Calu3 (cell line): ENCODE measurements at regions not wholly inside any gene's neighbourhood (a gene's known extent, or its start where the extent isn't known, plus 50 kb on each side); places are given as distances from the start of the nearest gene placed in this dataset.

Experiments
- BruUV-seq: library from RNA; stranded (reverse); fragments of 400-500 nt; replicated peaks from 2 replicates; lab custom pipeline; 2021; lab: Mats Ljungman, UMichigan
- CTCF ChIA-PET: fragments of 300-600 bp; sonication (Branson Sonifier 250); formaldehyde crosslinking; loops from one replicate; lab custom pipeline; 2022; ENCODE audit warnings: antibody characterized with exemption; lab: Charles Lee
- DNase-seq: peaks from one replicate; pipeline ENCODE4 v3.0.0; 2022
- H3K27ac Mint-ChIP-seq: one replicate; pipeline ENCODE4 v1.8.0; 2022; ENCODE audit warnings: mixed read lengths; ENCODE audit not compliant: unreplicated experiment
- H3K27me3 Mint-ChIP-seq: one replicate; pipeline ENCODE4 v1.8.0; 2022; ENCODE audit warnings: mixed read lengths; ENCODE audit not compliant: unreplicated experiment
- H3K36me3 Mint-ChIP-seq: one replicate; pipeline ENCODE4 v1.8.0; 2022; ENCODE audit warnings: mild to moderate bottlenecking, moderate library complexity, mixed read lengths; ENCODE audit not compliant: insufficient read depth, unreplicated experiment
- H3K4me1 Mint-ChIP-seq: one replicate; pipeline ENCODE4 v1.8.0; 2022; ENCODE audit warnings: mild to moderate bottlenecking, low read depth, mixed read lengths; ENCODE audit not compliant: unreplicated experiment
- H3K4me3 Mint-ChIP-seq: one replicate; pipeline ENCODE4 v1.8.0; 2022; ENCODE audit warnings: mild to moderate bottlenecking, low read depth, moderate library complexity, mixed read lengths; ENCODE audit not compliant: unreplicated experiment
- H3K9me3 Mint-ChIP-seq: one replicate; pipeline ENCODE4 v1.8.0; 2022; ENCODE audit warnings: low read depth, mixed read lengths; ENCODE audit not compliant: unreplicated experiment
- CTCF ChIP-seq: fragments of 200-600 bp; IDR thresholded peaks from one replicate; pipeline ENCODE4 v1.8.0; 2022; ENCODE audit warnings: antibody characterized with exemption; ENCODE audit not compliant: unreplicated experiment
- intact Hi-C: fragments of 100-400 bp; cut with micrococcal nuclease; formaldehyde crosslinking; loops from one replicate; pipeline ENCODE4 v1.10.0; 2022; ENCODE audit not compliant: unreplicated experiment

GRCh38 chr2:6281524-6281923 is 584.2 kb downstream of the CMPK2 start:
- no peaks in the 10 kb centered on the region for H3K4me1 Mint-ChIP-seq
- no peak overlapping the region for H3K4me3 Mint-ChIP-seq
- CTCF ChIA-PET: no interaction called here
- H3K27ac Mint-ChIP-seq: no peak overlapping the region
- DNase-seq: no peak
- H3K9me3 Mint-ChIP-seq: no peaks in the 10 kb centered on the region
- no peaks in the 10 kb centered on the region for H3K36me3 Mint-ChIP-seq
- H3K27me3 Mint-ChIP-seq: no peaks in the 10 kb centered on the region
- no TSS peak for BruUV-seq
- TF ChIP-seq CTCF: no peak
- intact Hi-C loops: no loop called here

GRCh38 chr2:6283259-6283658 is 582.4 kb downstream of the CMPK2 start:
- intact Hi-C loops: no loop called here
- TF ChIP-seq CTCF: no peak
- H3K36me3 Mint-ChIP-seq: no peaks in the 10 kb centered on the region
- no TSS peak for BruUV-seq
- CTCF ChIA-PET: no interaction called here
- H3K27me3 Mint-ChIP-seq: no peaks in the 10 kb centered on the region
- H3K27ac Mint-ChIP-seq: no peak overlapping the region
- H3K4me3 Mint-ChIP-seq: no peak overlapping the region
- no peaks in the 10 kb centered on the region for H3K4me1 Mint-ChIP-seq
- DNase-seq: no peak
- H3K9me3 Mint-ChIP-seq: peaks cover 3% of the 10 kb centered on the region

- DNase-seq: no peak
- no peak overlapping the region for H3K4me3 Mint-ChIP-seq
- no peaks in the 10 kb centered on the region for H3K36me3 Mint-ChIP-seq
- peaks cover 5% of the 10 kb centered on the region for H3K9me3 Mint-ChIP-seq
- intact Hi-C loops: no loop called here
- no peaks in the 10 kb centered on the region for H3K4me1 Mint-ChIP-seq
- TF ChIP-seq CTCF: no peak
- CTCF ChIA-PET: interaction anchor here (0.6 kb wide), 1 partner anchor 97 kb away, joined by 5 read pairs; no protein-coding TSS in a partner anchor
- no peak overlapping the region for H3K27ac Mint-ChIP-seq
- no peaks in the 10 kb centered on the region for H3K27me3 Mint-ChIP-seq
- no TSS peak for BruUV-seq
Measured at GRCh38 chr2:6287406-6287805, 578.3 kb downstream of the CMPK2 start.

- no peaks in the 10 kb centered on the region for H3K4me1 Mint-ChIP-seq
- TF ChIP-seq CTCF: no peak
- peaks cover 5% of the 10 kb centered on the region for H3K9me3 Mint-ChIP-seq
- DNase-seq: no peak
- CTCF ChIA-PET: no interaction called here
- intact Hi-C loops: no loop called here
- no TSS peak for BruUV-seq
- no peaks in the 10 kb centered on the region for H3K27me3 Mint-ChIP-seq
- H3K4me3 Mint-ChIP-seq: no peak overlapping the region
- H3K36me3 Mint-ChIP-seq: no peaks in the 10 kb centered on the region
- H3K27ac Mint-ChIP-seq: no peak overlapping the region
Measured at GRCh38 chr2:6288791-6289190, 576.9 kb downstream of the CMPK2 start.
